Lower leg skin (tissue), 4 donors: ENCODE measurements at regions not wholly inside any gene's neighbourhood (a gene's known extent, or its start where the extent isn't known, plus 50 kb on each side); places are given as distances from the start of the nearest gene placed in this dataset.

Source experiments
- DNase-seq, 2 donors: peaks; one replicate each; pipeline ENCODE4 v3.0.0-alpha.2; 2019; ENCODE audit warnings: low spot score in 2 of 2
- H3K4me3 ChIP-seq: fragments of 200-600 bp; sonication (generic); 2 replicates; pipeline ENCODE4 v1.5.1; 2017; ENCODE audit warnings: mild to moderate bottlenecking, low read depth; ENCODE audit not compliant: poor library complexity, severe bottlenecking
- POLR2A ChIP-seq, 2 donors: fragments of 450-650 bp; IDR thresholded peaks; one replicate each; pipeline ENCODE4 v1.6.1; 2016 to 2017; ENCODE audit warnings: antibody characterized with exemption in 2 of 2, mild to moderate bottlenecking in 1 of 2, moderate library complexity in 1 of 2
- WGBS, 2 donors: methylation state at CpG; one replicate each; pipeline ENCODE4 v1.1.5; 2018; 5-methylcytosine and 5-hydroxymethylcytosine counted together
- intact Hi-C: fragments of 100-400 bp; cut with DNase I; formaldehyde crosslinking; loops from one replicate; pipeline ENCODE4 v1.15.0; 2023; ENCODE audit warnings: low total_unique reads
- TF ChIP-seq, protein P1 (sequence below), 3 donors: fragments of 450-650 bp; IDR thresholded peaks; one replicate each; pipeline ENCODE4 v1.5.1; 2016; ENCODE audit warnings: antibody characterized with exemption in 3 of 3, mild to moderate bottlenecking in 3 of 3, moderate library complexity in 2 of 3

DNA sequence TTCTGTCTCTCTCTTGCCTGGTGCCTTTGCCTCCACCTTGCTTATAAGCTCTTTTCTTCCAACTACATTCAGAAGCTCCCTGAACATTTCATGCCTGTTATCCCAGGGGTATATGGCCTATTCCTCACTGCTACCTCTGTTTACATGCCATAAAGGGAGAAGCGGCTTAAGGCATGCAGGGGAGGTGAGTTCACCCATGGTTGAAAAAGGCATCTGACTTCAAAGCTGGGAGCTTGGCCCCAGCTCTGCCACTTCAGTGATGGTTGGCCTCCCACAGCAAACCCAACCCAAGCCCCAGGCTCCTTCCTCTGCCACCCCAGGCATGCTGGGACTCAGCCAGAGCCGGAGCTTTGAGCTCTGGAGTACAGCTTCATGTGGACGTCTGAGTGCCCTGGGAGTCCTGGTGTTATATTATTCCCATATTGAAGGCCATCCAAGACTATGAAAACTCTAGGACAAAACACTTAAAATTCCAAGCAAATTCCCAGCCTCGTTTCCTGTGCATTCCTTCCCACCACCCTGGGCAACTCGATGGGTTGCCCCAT, 468.6 kb upstream of the ZMIZ1 start:
- no peak for DNase-seq
- WGBS, 2 donors = 60 to 76% methylated on average over 5 of the region's 5 CpGs
- TF ChIP-seq, protein P1, sequence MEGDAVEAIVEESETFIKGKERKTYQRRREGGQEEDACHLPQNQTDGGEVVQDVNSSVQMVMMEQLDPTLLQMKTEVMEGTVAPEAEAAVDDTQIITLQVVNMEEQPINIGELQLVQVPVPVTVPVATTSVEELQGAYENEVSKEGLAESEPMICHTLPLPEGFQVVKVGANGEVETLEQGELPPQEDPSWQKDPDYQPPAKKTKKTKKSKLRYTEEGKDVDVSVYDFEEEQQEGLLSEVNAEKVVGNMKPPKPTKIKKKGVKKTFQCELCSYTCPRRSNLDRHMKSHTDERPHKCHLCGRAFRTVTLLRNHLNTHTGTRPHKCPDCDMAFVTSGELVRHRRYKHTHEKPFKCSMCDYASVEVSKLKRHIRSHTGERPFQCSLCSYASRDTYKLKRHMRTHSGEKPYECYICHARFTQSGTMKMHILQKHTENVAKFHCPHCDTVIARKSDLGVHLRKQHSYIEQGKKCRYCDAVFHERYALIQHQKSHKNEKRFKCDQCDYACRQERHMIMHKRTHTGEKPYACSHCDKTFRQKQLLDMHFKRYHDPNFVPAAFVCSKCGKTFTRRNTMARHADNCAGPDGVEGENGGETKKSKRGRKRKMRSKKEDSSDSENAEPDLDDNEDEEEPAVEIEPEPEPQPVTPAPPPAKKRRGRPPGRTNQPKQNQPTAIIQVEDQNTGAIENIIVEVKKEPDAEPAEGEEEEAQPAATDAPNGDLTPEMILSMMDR (IDR thresholded peaks at IDR 0.05) = no peak
- no peak for TF ChIP-seq POLR2A (IDR thresholded peaks at IDR 0.05)
- intact Hi-C loops = no loop called here
- no peak overlapping the region for H3K4me3 ChIP-seq

DNA sequence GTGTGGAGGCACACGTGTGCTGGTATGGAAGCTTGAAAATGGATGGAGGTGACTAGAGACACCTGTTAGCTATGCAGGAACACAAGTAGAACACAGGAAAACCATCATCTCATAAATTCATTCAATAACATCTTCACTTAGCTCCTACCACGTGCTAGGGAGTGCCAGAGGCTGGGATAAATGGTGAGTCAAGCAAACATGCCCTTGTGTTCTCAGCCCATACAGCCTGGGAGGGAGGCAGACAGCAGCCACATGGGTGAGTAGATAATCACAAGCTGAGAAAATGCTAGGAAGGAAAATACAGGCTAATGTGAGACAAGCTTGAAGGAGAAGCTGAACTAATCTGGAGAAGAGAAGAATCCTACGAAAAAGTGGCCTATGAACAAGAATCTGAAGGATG, 468.0 kb upstream of the ZMIZ1 start:
- no peak for TF ChIP-seq POLR2A (IDR thresholded peaks at IDR 0.05)
- TF ChIP-seq, protein P1 (IDR thresholded peaks at IDR 0.05) = no peak
- no peak for DNase-seq
- intact Hi-C loops = no loop called here

DNA sequence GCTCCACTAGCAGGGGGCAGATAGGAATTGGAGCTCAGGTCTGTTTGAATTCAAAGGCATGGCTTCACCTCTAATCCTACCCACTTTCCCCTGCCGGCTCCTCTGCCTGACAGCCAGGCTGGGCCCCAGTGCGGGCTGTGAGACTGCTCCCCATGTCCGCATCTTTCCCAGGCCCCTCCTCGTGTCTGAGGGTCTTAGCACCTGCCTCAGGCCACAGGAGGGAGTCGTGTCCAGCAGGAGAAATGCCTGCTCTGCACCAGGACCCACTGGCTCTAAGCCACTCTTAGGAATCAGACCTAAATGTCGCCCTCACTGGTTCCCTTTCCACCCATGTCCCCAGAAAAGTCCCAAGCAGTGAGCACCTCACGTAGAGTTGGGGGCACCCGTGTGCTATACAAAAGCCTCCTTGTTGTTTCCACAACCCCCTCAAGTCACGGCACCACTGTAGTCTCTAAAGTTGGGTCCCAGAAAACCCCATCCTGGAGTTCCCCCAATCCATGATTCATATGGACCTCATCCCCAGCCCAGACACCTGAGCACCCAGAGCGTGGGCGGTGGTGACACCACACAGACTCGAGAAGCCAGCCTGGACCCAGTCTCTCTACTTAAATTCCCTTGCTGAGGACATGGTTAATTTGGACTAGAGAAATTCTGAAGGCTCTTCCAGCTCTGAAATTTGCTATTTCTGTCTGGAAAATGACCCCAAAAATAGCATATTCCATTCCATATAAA, 466.4 kb upstream of the ZMIZ1 start:
- intact Hi-C loops = no loop called here
- WGBS, 2 donors = 85 to 89% methylated on average over 12 of the region's 12 CpGs
- DNase-seq = no peak
- TF ChIP-seq, protein P1 (IDR thresholded peaks at IDR 0.05) = no peak
- no peak for TF ChIP-seq POLR2A (IDR thresholded peaks at IDR 0.05)
- no peak overlapping the region for H3K4me3 ChIP-seq

More for the DNA sequence above, 468.0 kb upstream of the ZMIZ1 start:
- 78 to 81% methylated on average over 3 of the region's 3 CpGs for WGBS, 2 donors
- no peak overlapping the region for H3K4me3 ChIP-seq

GRCh38 chr10:78604286-78604685, 464.5 kb upstream of the ZMIZ1 start:
- H3K4me3 ChIP-seq = no peak overlapping the region
- TF ChIP-seq POLR2A (IDR thresholded peaks at IDR 0.05) = no peak
- TF ChIP-seq, protein P1 (IDR thresholded peaks at IDR 0.05) = no peak
- intact Hi-C loops = no loop called here
- DNase-seq = no peak
- WGBS, 2 donors = 83 to 85% methylated on average over 9 of the region's 9 CpGs

DNA sequence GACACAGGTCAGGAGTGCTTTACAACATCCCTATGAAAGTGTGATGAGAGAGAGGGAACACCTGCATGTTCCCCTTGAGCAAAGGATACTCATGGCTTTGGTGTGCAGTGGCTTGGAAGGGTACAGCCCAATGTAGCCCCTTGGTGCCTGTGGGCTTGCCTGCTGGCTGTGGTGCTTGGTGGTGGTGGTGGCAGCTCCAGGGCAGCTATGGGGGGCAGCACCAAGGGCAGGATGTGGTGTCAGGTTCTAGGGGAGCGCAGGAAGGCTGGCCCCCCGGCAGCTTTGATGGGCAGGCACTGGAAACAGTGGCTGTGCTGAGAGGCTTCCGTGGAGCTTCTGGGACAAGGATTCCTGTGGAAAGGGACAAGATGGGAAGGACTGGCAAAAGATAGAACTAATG, 464.0 kb upstream of the ZMIZ1 start:
- intact Hi-C loops = no loop called here
- no peak overlapping the region for H3K4me3 ChIP-seq
- WGBS, 2 donors = 78 to 82% methylated on average over 3 of the region's 3 CpGs
- TF ChIP-seq, protein P1 (IDR thresholded peaks at IDR 0.05) = no peak
- TF ChIP-seq POLR2A (IDR thresholded peaks at IDR 0.05) = no peak
- no peak for DNase-seq
